ENCODE measurements at regions not wholly inside any gene's neighbourhood (a gene's known extent, or its start where the extent isn't known, plus 50 kb on each side); places are given as distances from the start of the nearest gene placed in this dataset.

- Histone ChIP-seq H4K20me1 (ENCODE audit: insufficient read depth, low read length) (no peaks in the 10 kb centered on the region), H3K4ac (ENCODE audit: low read depth, low read length) (no peak overlapping the region), H2AK9ac (replicated peaks; ENCODE audit: low read depth, low read length, poor library complexity) (no peak overlapping the region), H3K36me3 (ENCODE audit: control insufficient read depth, insufficient read depth, low read length) (no peaks in the 10 kb centered on the region), H2AFZ (replicated peaks; ENCODE audit: low read length, poor library complexity) (no peak overlapping the region), H3K4me1 (ENCODE audit: control insufficient read depth, insufficient read depth, low read length) (no peaks in the 10 kb centered on the region), H3K9me1 (ENCODE audit: insufficient read depth, low read length) (no peaks in the 10 kb centered on the region), H4K91ac (ENCODE audit: insufficient read depth, low read depth, low read length) (no peak overlapping the region), H4K8ac (ENCODE audit: low read depth in 2 of 2, low read length in 2 of 2) (no peak overlapping the region), H2BK20ac (ENCODE audit: low read depth, low read length) (no peak overlapping the region), H3K27me3 (ENCODE audit: control insufficient read depth, insufficient read depth, low read length) (no peaks in the 10 kb centered on the region), H2AK5ac (ENCODE audit: low read depth, low read length) (no peak overlapping the region), H3K9ac (ENCODE audit: low read depth, low read length) (no peak overlapping the region), H2BK120ac (ENCODE audit: low read depth, low read length) (no peak overlapping the region), H3K9me3 (ENCODE audit: control insufficient read depth, insufficient read depth, low read length) (no peaks in the 10 kb centered on the region), H3K23ac (ENCODE audit: low read depth, low read length) (no peak overlapping the region), H4K5ac (ENCODE audit: low read depth, low read length) (no peak overlapping the region), H3K56ac (ENCODE audit: extremely low read depth, insufficient read depth, low read length) (no peak overlapping the region), H2BK15ac (ENCODE audit: low read depth, low read length) (no peak overlapping the region), H3K27ac (ENCODE audit: insufficient read depth, low read length) (no peak overlapping the region), H3K79me1 (ENCODE audit: low read depth in 1 of 2, low read length in 2 of 2) (no peaks in the 10 kb centered on the region), H3K18ac (ENCODE audit: low read depth, low read length) (no peak overlapping the region), H3K4me2 (ENCODE audit: low read depth, low read length) (no peak overlapping the region), H2BK5ac (ENCODE audit: low read depth, low read length, poor library complexity, severe bottlenecking) (no peak overlapping the region), H3K4me3 (ENCODE audit: insufficient read depth, low read depth, low read length) (no peak overlapping the region), H3K14ac (replicated peaks; ENCODE audit: low read depth, low read length) (no peak overlapping the region)
- ATAC-seq (ENCODE audit: low read depth): no peak
- in situ Hi-C loops (cut with MboI; ENCODE audit: low sequenced_read_pairs): no loop called here
- no peak for DNase-seq
- WGBS, 2 experiments (ENCODE audit: extremely low coverage in 2 of 2, insufficient read length in 1 of 2): no CpG with 5 or more reads among the region's 1 CpG
- POLR2A ChIA-PET (ENCODE audit: unreplicated experiment): no interaction called here
- dilution Hi-C loops (cut with HindIII; ENCODE audit: low sequenced_read_pairs, unreplicated experiment): no loop called here
- CTCF ChIA-PET: no interaction called here
- no TSS peak for BruUV-seq (replicated peaks)
- intact Hi-C loops (cut with micrococcal nuclease): no loop called here
- TF ChIP-seq CEBPB (IDR thresholded peaks at IDR 0.05; ENCODE audit: low read depth, low read length): peak; percentile 25; the same call in 1 of the 2 replicates
- TF ChIP-seq BHLHE40 (IDR thresholded peaks at IDR 0.05; ENCODE audit: low read depth, low read length): no peak
- TF ChIP-seq POLR2A (IDR thresholded peaks at IDR 0.05; ENCODE audit: low read depth, low read length): no peak
Observed at GRCh38 chr6:126641641-126642040, 301.7 kb downstream of the CENPW start.
